ENCODE measurements at regions not wholly inside any gene's neighbourhood (a gene's known extent, or its start where the extent isn't known, plus 50 kb on each side); places are given as distances from the start of the nearest gene placed in this dataset.
"Not testable (repeated sequence)": the region's sequence is repeated elsewhere in the genome, so short reads cannot be mapped to it uniquely, and the experiment has no call there.

GRCh38 chr16:22641131-22641628 lies 130.5 kb downstream of the NPIPB5 start:
- DNase-seq (no peak), FAIRE-seq (no peak)
- 16 to 40% (median 34%) methylated on average over 1 of the region's 1 CpG for WGBS, 3 donors
- Histone ChIP-seq H3K36me3 (ENCODE audit: control insufficient read depth in 3 of 3, insufficient read depth in 2 of 3, low read depth in 1 of 3, low read length in 3 of 3) (no peaks in the 10 kb centered on the region), H3K27ac (ENCODE audit: low read depth in 1 of 3, low read length in 2 of 3) (no peak overlapping the region), H3K4me1 (ENCODE audit: control insufficient read depth in 3 of 3, insufficient read depth in 2 of 3, low read depth in 1 of 3, low read length in 2 of 3) (no peaks in the 10 kb centered on the region), H3K9me3 (ENCODE audit: control insufficient read depth in 2 of 2, insufficient read depth in 1 of 2, low read depth in 1 of 2, low read length in 1 of 2) (no peaks in the 10 kb centered on the region), H3K4me3 (ENCODE audit: low read depth in 1 of 3, low read length in 3 of 3) (no peak overlapping the region), H3K27me3 (ENCODE audit: control insufficient read depth in 3 of 3, insufficient read depth in 3 of 3, low read length in 3 of 3) (peaks cover 0 to 4% (median 3%) of the 10 kb centered on the region in 3 donors)

GRCh38 chr16:22642416-22643088 lies 131.9 kb downstream of the NPIPB5 start:
- DNase-seq (no peak), FAIRE-seq (no peak)
- Histone ChIP-seq H3K9me3 (ENCODE audit: control insufficient read depth in 2 of 2, insufficient read depth in 1 of 2, low read depth in 1 of 2, low read length in 1 of 2) (no peaks in the 10 kb centered on the region), H3K27me3 (ENCODE audit: control insufficient read depth in 3 of 3, insufficient read depth in 3 of 3, low read length in 3 of 3) (peaks cover 0 to 9% (median 4%) of the 10 kb centered on the region in 3 donors), H3K4me1 (ENCODE audit: control insufficient read depth in 3 of 3, insufficient read depth in 2 of 3, low read depth in 1 of 3, low read length in 2 of 3) (no peaks in the 10 kb centered on the region), H3K4me3 (ENCODE audit: low read depth in 1 of 3, low read length in 3 of 3) (no peak overlapping the region), H3K36me3 (ENCODE audit: control insufficient read depth in 3 of 3, insufficient read depth in 2 of 3, low read depth in 1 of 3, low read length in 3 of 3) (no peaks in the 10 kb centered on the region), H3K27ac (ENCODE audit: low read depth in 1 of 3, low read length in 2 of 3) (no peak overlapping the region)
- 58 to 67% (median 59%) methylated on average over 9 of the region's 9 CpGs for WGBS, 3 donors

GRCh38 chr16:22643203-22643602 lies 132.5 kb downstream of the NPIPB5 start:
- H3K4me1 ChIP-seq (ENCODE audit: control insufficient read depth in 3 of 3, insufficient read depth in 2 of 3, low read depth in 1 of 3, low read length in 2 of 3); H3K9me3 ChIP-seq (ENCODE audit: control insufficient read depth in 2 of 2, insufficient read depth in 1 of 2, low read depth in 1 of 2, low read length in 1 of 2); DNase-seq; H3K4me3 ChIP-seq (ENCODE audit: low read depth in 1 of 3, low read length in 3 of 3); FAIRE-seq; H3K27ac ChIP-seq (ENCODE audit: low read depth in 1 of 3, low read length in 2 of 3); H3K36me3 ChIP-seq (ENCODE audit: control insufficient read depth in 3 of 3, insufficient read depth in 2 of 3, low read depth in 1 of 3, low read length in 3 of 3): not testable (repeated sequence)
- H3K27me3 ChIP-seq (ENCODE audit: control insufficient read depth in 3 of 3, insufficient read depth in 3 of 3, low read length in 3 of 3): peaks cover 0 to 11% (median 4%) of the 10 kb centered on the region in 3 donors
- 85 to 91% (median 89%) methylated on average over 5 of the region's 5 CpGs for WGBS, 3 donors

- H3K27ac ChIP-seq (ENCODE audit: low read depth in 1 of 3, low read length in 2 of 3): no peak overlapping the region
- DNase-seq: no peak
- no peak for FAIRE-seq
- H3K9me3 ChIP-seq (ENCODE audit: control insufficient read depth in 2 of 2, insufficient read depth in 1 of 2, low read depth in 1 of 2, low read length in 1 of 2): no peaks in the 10 kb centered on the region
- H3K36me3 ChIP-seq (ENCODE audit: control insufficient read depth in 3 of 3, insufficient read depth in 2 of 3, low read depth in 1 of 3, low read length in 3 of 3): no peaks in the 10 kb centered on the region
- WGBS, 3 donors: 67 to 79% (median 70%) methylated on average over 2 of the region's 2 CpGs
- H3K4me1 ChIP-seq (ENCODE audit: control insufficient read depth in 3 of 3, insufficient read depth in 2 of 3, low read depth in 1 of 3, low read length in 2 of 3): no peaks in the 10 kb centered on the region
- peaks cover 0 to 11% (median 4%) of the 10 kb centered on the region in 3 donors for H3K27me3 ChIP-seq (ENCODE audit: control insufficient read depth in 3 of 3, insufficient read depth in 3 of 3, low read length in 3 of 3)
- no peak overlapping the region for H3K4me3 ChIP-seq (ENCODE audit: low read depth in 1 of 3, low read length in 3 of 3)
These were observed 133.2 kb downstream of the NPIPB5 start for GRCh38 chr16:22643886-22644285.

- no peaks in the 10 kb centered on the region for H3K36me3 ChIP-seq (ENCODE audit: control insufficient read depth in 3 of 3, insufficient read depth in 2 of 3, low read depth in 1 of 3, low read length in 3 of 3)
- DNase-seq (no peak), FAIRE-seq (no peak)
- WGBS, 3 donors: 53 to 57% (median 55%) methylated on average over 3 of the region's 3 CpGs
- peaks cover 0 to 13% (median 9%) of the 10 kb centered on the region in 3 donors for H3K27me3 ChIP-seq (ENCODE audit: control insufficient read depth in 3 of 3, insufficient read depth in 3 of 3, low read length in 3 of 3)
- no peaks in the 10 kb centered on the region for H3K4me1 ChIP-seq (ENCODE audit: control insufficient read depth in 3 of 3, insufficient read depth in 2 of 3, low read depth in 1 of 3, low read length in 2 of 3)
- no peaks in the 10 kb centered on the region for H3K9me3 ChIP-seq (ENCODE audit: control insufficient read depth in 2 of 2, insufficient read depth in 1 of 2, low read depth in 1 of 2, low read length in 1 of 2)
- H3K27ac ChIP-seq (ENCODE audit: low read depth in 1 of 3, low read length in 2 of 3): no peak overlapping the region
- no peak overlapping the region for H3K4me3 ChIP-seq (ENCODE audit: low read depth in 1 of 3, low read length in 3 of 3)
These were observed 135.2 kb downstream of the NPIPB5 start for GRCh38 chr16:22645868-22646267.

GRCh38 chr16:22646948-22647556 lies 136.4 kb downstream of the NPIPB5 start:
- H3K9me3 ChIP-seq (ENCODE audit: control insufficient read depth in 2 of 2, insufficient read depth in 1 of 2, low read depth in 1 of 2, low read length in 1 of 2): no peaks in the 10 kb centered on the region
- no peak overlapping the region for H3K27ac ChIP-seq (ENCODE audit: low read depth in 1 of 3, low read length in 2 of 3)
- H3K4me1 ChIP-seq (ENCODE audit: control insufficient read depth in 3 of 3, insufficient read depth in 2 of 3, low read depth in 1 of 3, low read length in 2 of 3): no peaks in the 10 kb centered on the region
- peaks cover 0 to 15% (median 9%) of the 10 kb centered on the region in 3 donors for H3K27me3 ChIP-seq (ENCODE audit: control insufficient read depth in 3 of 3, insufficient read depth in 3 of 3, low read length in 3 of 3)
- no peak for FAIRE-seq
- DNase-seq: no peak
- H3K4me3 ChIP-seq (ENCODE audit: low read depth in 1 of 3, low read length in 3 of 3): no peak overlapping the region
- WGBS, 3 donors: 45 to 63% (median 55%) methylated on average over 7 of the region's 7 CpGs
- no peaks in the 10 kb centered on the region for H3K36me3 ChIP-seq (ENCODE audit: control insufficient read depth in 3 of 3, insufficient read depth in 2 of 3, low read depth in 1 of 3, low read length in 3 of 3)

- no peak for FAIRE-seq
- no peaks in the 10 kb centered on the region for H3K9me3 ChIP-seq (ENCODE audit: control insufficient read depth in 2 of 2, insufficient read depth in 1 of 2, low read depth in 1 of 2, low read length in 1 of 2)
- H3K27me3 ChIP-seq (ENCODE audit: control insufficient read depth in 3 of 3, insufficient read depth in 3 of 3, low read length in 3 of 3): peaks cover 0 to 15% (median 9%) of the 10 kb centered on the region in 3 donors
- H3K4me3 ChIP-seq (ENCODE audit: low read depth in 1 of 3, low read length in 3 of 3): no peak overlapping the region
- 61 to 78% (median 73%) methylated on average over 4 of the region's 4 CpGs for WGBS, 3 donors
- H3K27ac ChIP-seq (ENCODE audit: low read depth in 1 of 3, low read length in 2 of 3): no peak overlapping the region
- no peak for DNase-seq
- H3K4me1 ChIP-seq (ENCODE audit: control insufficient read depth in 3 of 3, insufficient read depth in 2 of 3, low read depth in 1 of 3, low read length in 2 of 3): no peaks in the 10 kb centered on the region
- no peaks in the 10 kb centered on the region for H3K36me3 ChIP-seq (ENCODE audit: control insufficient read depth in 3 of 3, insufficient read depth in 2 of 3, low read depth in 1 of 3, low read length in 3 of 3)
These were observed 137.4 kb downstream of the NPIPB5 start for GRCh38 chr16:22648141-22648540.

- Histone ChIP-seq H3K4me3 (ENCODE audit: low read depth in 1 of 3, low read length in 3 of 3) (no peak overlapping the region), H3K4me1 (ENCODE audit: control insufficient read depth in 3 of 3, insufficient read depth in 2 of 3, low read depth in 1 of 3, low read length in 2 of 3) (no peaks in the 10 kb centered on the region), H3K36me3 (ENCODE audit: control insufficient read depth in 3 of 3, insufficient read depth in 2 of 3, low read depth in 1 of 3, low read length in 3 of 3) (no peaks in the 10 kb centered on the region), H3K27me3 (ENCODE audit: control insufficient read depth in 3 of 3, insufficient read depth in 3 of 3, low read length in 3 of 3) (peaks cover 0 to 15% (median 9%) of the 10 kb centered on the region in 3 donors), H3K9me3 (ENCODE audit: control insufficient read depth in 2 of 2, insufficient read depth in 1 of 2, low read depth in 1 of 2, low read length in 1 of 2) (no peaks in the 10 kb centered on the region), H3K27ac (ENCODE audit: low read depth in 1 of 3, low read length in 2 of 3) (no peak overlapping the region)
- no peak for FAIRE-seq
- whole genome bisulfite sequencing, 3 donors: 86 to 90% (median 89%) methylated on average over 4 of the region's 4 CpGs
- DNase-seq: no peak
These were observed 138.2 kb downstream of the NPIPB5 start for GRCh38 chr16:22648941-22649340.

All from small intestine (tissue), 7 donors.